Loucy (cell line): ENCODE measurements at regions not wholly inside any gene's neighbourhood (a gene's known extent, or its start where the extent isn't known, plus 50 kb on each side); places are given as distances from the start of the nearest gene placed in this dataset.
A peak's percentile ranks its signal among the peaks of the same experiment; 100 is the strongest.

Experiments
- H2AFZ ChIP-seq: fragments of 200-600 bp; sonication (generic); 2 replicates; pipeline ENCODE4 v1.6.0; 2016; ENCODE audit warnings: antibody characterized with exemption, mild to moderate bottlenecking, low read length, moderate library complexity
- H3F3A ChIP-seq: fragments of 200-600 bp; 2 replicates; pipeline ENCODE4 v1.6.0; 2016; ENCODE audit warnings: antibody characterized with exemption, low read depth, mild to moderate bottlenecking
- H3K27me3 ChIP-seq: fragments of 200-600 bp; sonication (generic); 2 replicates; pipeline ENCODE4 v1.6.1; 2014; ENCODE audit warnings: low read length, mild to moderate bottlenecking; ENCODE audit not compliant: insufficient read depth, poor library complexity, severe bottlenecking
- H3K36me3 ChIP-seq: fragments of 200-600 bp; sonication (generic); 2 replicates; pipeline ENCODE4 v1.6.1; 2016; ENCODE audit warnings: low read length; ENCODE audit not compliant: insufficient read depth
- H3K4me1 ChIP-seq: fragments of 200-600 bp; sonication (generic); 2 replicates; pipeline ENCODE4 v1.5.1; 2014; ENCODE audit warnings: low read length, mild to moderate bottlenecking; ENCODE audit not compliant: insufficient read depth, poor library complexity, severe bottlenecking
- H3K4me2 ChIP-seq: fragments of 200-600 bp; sonication (generic); 2 replicates; pipeline ENCODE4 v1.6.0; 2014; ENCODE audit warnings: antibody characterized with exemption, low read length, low read depth, mild to moderate bottlenecking; ENCODE audit not compliant: poor library complexity, severe bottlenecking
- H3K4me3 ChIP-seq: fragments of 200-600 bp; sonication (generic); 2 replicates; pipeline ENCODE4 v1.5.1; 2014; ENCODE audit warnings: low read length, mild to moderate bottlenecking, mixed read lengths; ENCODE audit not compliant: poor library complexity, severe bottlenecking
- H3K79me2 ChIP-seq: fragments of 200-600 bp; sonication (generic); 2 replicates; pipeline ENCODE4 v1.6.1; 2014; ENCODE audit warnings: low read length; ENCODE audit not compliant: insufficient read depth
- H3K9ac ChIP-seq: fragments of 200-600 bp; sonication (generic); 2 replicates; pipeline ENCODE4 v1.6.0; 2014; ENCODE audit warnings: mild to moderate bottlenecking, low read depth, low read length, moderate library complexity; ENCODE audit not compliant: poor library complexity, severe bottlenecking
- H3K9me2 ChIP-seq: fragments of 200-600 bp; sonication (generic); replicated peaks from 2 replicates; pipeline ENCODE4 v1.6.1; 2016; ENCODE audit warnings: low read depth, low read length, mixed read lengths
- H3K9me3 ChIP-seq: fragments of 200-600 bp; sonication (generic); 2 replicates; pipeline ENCODE4 v1.6.1; 2014; ENCODE audit warnings: mild to moderate bottlenecking, antibody characterized with exemption, low read length, low read depth; ENCODE audit not compliant: insufficient read depth
- H4K20me1 ChIP-seq: fragments of 200-600 bp; sonication (generic); 2 replicates; pipeline ENCODE4 v1.6.0; 2014; ENCODE audit warnings: antibody characterized with exemption, low read length, mild to moderate bottlenecking; ENCODE audit not compliant: insufficient read depth, poor library complexity, severe bottlenecking
- CTCF ChIP-seq: fragments of 200-600 bp; sonication (generic); conservative IDR thresholded peaks from 2 replicates; pipeline ENCODE4 v1.5.1; 2014; ENCODE audit warnings: mild to moderate bottlenecking, antibody characterized with exemption, low read length
- EZH2phosphoT487 ChIP-seq: fragments of 200-600 bp; IDR thresholded peaks from 2 replicates; pipeline ENCODE4 v1.6.1; 2018; ENCODE audit warnings: antibody characterized with exemption, mild to moderate bottlenecking, moderate library complexity, borderline replicate concordance

DNA sequence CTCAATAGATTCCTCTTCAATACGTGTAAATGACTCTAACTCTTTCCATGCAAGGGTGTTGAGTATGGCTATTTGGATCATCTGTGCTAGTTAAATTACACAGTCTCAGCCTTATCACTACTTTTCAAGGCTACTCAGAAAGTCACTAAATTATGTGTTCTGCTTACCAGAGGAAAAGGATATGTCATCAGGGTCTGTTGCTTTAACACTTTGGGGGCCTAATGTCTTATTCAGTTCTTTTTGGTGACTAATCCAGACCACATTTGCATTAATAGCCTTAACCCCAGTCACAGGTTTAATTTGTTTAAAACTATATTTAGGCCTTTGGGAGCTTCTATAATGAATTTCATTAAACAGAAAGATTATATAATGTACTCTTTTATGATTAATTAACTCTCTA lies 649.3 kb downstream of the RPS29 start:
- Histone ChIP-seq H3K4me1 (no peaks in the 10 kb centered on the region), H2AFZ (0 out of 2 replicates have a peak overlapping the region, but pooled peaks have one; percentile 46), H3K9me3 (no peaks in the 10 kb centered on the region), H3F3A (no peaks in the 10 kb centered on the region), H4K20me1 (no peaks in the 10 kb centered on the region), H3K9ac (no peak overlapping the region), H3K4me2 (no peak overlapping the region), H3K4me3 (no peak overlapping the region), H3K79me2 (no peaks in the 10 kb centered on the region), H3K9me2 (no peaks in the 10 kb centered on the region), H3K36me3 (no peaks in the 10 kb centered on the region), H3K27me3 (no peaks in the 10 kb centered on the region)
- TF ChIP-seq CTCF (no peak), EZH2phosphoT487 (no peak)

- Histone ChIP-seq H3K79me2 (no peaks in the 10 kb centered on the region), H3K9me3 (no peaks in the 10 kb centered on the region), H3K4me2 (no peak overlapping the region)
Measured at GRCh38 chr14:48936362-48936761, 649.8 kb downstream of the RPS29 start.

DNA sequence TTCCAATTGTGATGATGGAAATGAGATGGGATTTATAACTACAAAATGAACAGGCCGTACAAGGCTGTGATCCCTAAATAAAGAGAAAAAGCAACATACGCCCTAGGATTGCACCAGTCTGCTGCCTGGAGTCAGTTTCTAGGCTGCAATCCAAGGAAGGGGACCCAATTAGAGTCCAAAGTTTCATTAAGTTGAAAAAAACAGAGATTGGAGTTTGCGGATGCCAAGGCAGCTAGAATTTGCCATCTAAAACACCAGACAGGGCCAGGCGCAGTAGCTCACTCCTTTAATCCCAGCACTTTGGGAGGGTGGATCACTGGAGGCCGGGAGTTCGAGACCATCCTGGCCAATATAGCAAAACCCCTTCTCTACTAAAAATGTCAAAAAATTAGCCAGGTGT lies 661.0 kb downstream of the RPS29 start:
- TF ChIP-seq CTCF (no peak), EZH2phosphoT487 (no peak)
- Histone ChIP-seq H3K4me2 (no peak overlapping the region), H3K36me3 (no peaks in the 10 kb centered on the region), H3K9ac (no peak overlapping the region), H3K27me3 (no peaks in the 10 kb centered on the region), H2AFZ (no peak overlapping the region), H3K9me3 (no peaks in the 10 kb centered on the region), H3F3A (no peaks in the 10 kb centered on the region), H4K20me1 (no peaks in the 10 kb centered on the region), H3K4me1 (no peaks in the 10 kb centered on the region), H3K79me2 (no peaks in the 10 kb centered on the region), H3K4me3 (no peak overlapping the region), H3K9me2 (no peaks in the 10 kb centered on the region)

More at GRCh38 chr14:48936362-48936761, 649.8 kb downstream of the RPS29 start:
- H4K20me1 ChIP-seq = no peaks in the 10 kb centered on the region
- no peak overlapping the region for H3K9ac ChIP-seq
- no peak overlapping the region for H3K4me3 ChIP-seq
- no peaks in the 10 kb centered on the region for H3K4me1 ChIP-seq
- no peaks in the 10 kb centered on the region for H3K9me2 ChIP-seq
- H2AFZ ChIP-seq = peak overlapping the region; percentile 46; the same call in 1 of the 2 replicates
- no peak for TF ChIP-seq EZH2phosphoT487
- TF ChIP-seq CTCF = no peak
- H3K27me3 ChIP-seq = no peaks in the 10 kb centered on the region
- H3K36me3 ChIP-seq = no peaks in the 10 kb centered on the region
- no peaks in the 10 kb centered on the region for H3F3A ChIP-seq
